ENCODE measurements at regions not wholly inside any gene's neighbourhood (a gene's known extent, or its start where the extent isn't known, plus 50 kb on each side); places are given as distances from the start of the nearest gene placed in this dataset.

DNA sequence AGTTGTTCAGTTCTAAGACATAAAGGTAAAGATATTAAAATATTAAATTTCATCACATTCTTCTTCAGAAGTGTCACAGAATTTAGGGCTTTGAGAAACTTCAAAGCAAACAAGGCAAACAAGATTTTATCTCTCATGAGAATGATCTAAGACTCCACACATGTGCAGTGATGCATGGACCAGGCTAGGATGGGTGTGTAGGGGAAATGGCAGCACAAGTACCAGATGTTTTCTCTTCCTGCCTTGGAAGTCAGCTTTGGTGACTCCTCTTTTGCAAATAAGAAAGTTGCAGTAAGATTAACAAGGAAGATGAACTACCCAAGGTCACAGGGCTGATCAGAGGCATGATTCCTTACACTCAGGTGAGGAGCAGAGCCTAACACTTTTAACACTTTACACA, 163.8 kb upstream of the LMNTD1 start:
- no peak overlapping the region for H3K27ac ChIP-seq
- TF ChIP-seq ZFX (IDR thresholded peaks at IDR 0.05; ENCODE audit: borderline replicate concordance): no peak
- TF ChIP-seq CTCF (IDR thresholded peaks at IDR 0.05): no peak

DNA sequence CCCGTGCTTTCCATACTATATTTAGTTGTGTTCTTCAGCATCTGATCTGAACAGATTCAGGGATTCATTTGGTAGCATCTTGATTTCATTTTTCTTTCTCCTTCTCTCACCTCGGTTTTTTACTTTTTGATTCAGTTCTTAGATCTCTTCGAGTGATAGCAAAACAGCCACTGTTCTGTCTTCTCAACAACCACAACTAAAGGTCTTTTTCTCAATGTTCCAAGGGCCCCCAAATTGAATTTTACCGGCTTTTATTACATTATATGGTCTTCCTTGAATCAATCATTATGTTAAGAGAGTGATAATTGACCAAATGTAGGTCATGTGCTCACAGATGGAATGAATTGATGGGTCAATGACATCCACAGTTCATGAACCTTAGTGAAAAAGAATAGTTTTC, 164.5 kb upstream of the LMNTD1 start:
- no peak overlapping the region for H3K27ac ChIP-seq
- TF ChIP-seq CTCF (IDR thresholded peaks at IDR 0.05) (no peak), ZFX (IDR thresholded peaks at IDR 0.05; ENCODE audit: borderline replicate concordance) (no peak)

GRCh38 chr12:25718081-25718731, 165.1 kb upstream of the LMNTD1 start:
- no peak overlapping the region for H3K27ac ChIP-seq
- TF ChIP-seq CTCF (IDR thresholded peaks at IDR 0.05) (no peak), ZFX (IDR thresholded peaks at IDR 0.05; ENCODE audit: borderline replicate concordance) (no peak)

DNA sequence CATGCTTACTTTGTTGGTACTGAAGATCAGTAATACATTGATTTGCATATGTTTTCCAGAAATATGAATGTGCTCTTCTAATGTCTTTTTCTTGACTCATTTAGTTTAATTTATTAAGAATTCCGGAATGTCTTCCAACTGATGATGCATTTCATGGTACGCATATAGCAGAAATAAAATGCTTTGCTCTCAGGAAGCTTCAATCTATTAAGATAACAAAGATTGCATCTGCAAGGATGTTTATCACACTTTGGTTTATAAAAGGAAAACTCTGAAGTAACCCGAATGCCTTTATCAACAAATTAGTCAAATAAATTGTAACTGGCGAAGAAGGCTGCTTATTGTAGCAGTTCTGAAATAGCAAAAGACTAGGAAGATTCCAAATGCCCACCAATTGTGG, 166.4 kb upstream of the LMNTD1 start:
- H3K27ac ChIP-seq: no peak overlapping the region

GRCh38 chr12:25723336-25723735, 170.3 kb upstream of the LMNTD1 start:
- no peak for TF ChIP-seq ZFX (IDR thresholded peaks at IDR 0.05; ENCODE audit: borderline replicate concordance)
- TF ChIP-seq CTCF (IDR thresholded peaks at IDR 0.05): no peak
- no peak overlapping the region for H3K27ac ChIP-seq

More for the DNA sequence above, 166.4 kb upstream of the LMNTD1 start:
- TF ChIP-seq ZFX (IDR thresholded peaks at IDR 0.05; ENCODE audit: borderline replicate concordance) (no peak), CTCF (IDR thresholded peaks at IDR 0.05) (no peak)

- H3K27ac ChIP-seq: no peak overlapping the region
- TF ChIP-seq ZFX (IDR thresholded peaks at IDR 0.05; ENCODE audit: borderline replicate concordance): no peak
- TF ChIP-seq CTCF (IDR thresholded peaks at IDR 0.05): no peak
These were observed 170.9 kb upstream of the LMNTD1 start for GRCh38 chr12:25723921-25724491.

DNA sequence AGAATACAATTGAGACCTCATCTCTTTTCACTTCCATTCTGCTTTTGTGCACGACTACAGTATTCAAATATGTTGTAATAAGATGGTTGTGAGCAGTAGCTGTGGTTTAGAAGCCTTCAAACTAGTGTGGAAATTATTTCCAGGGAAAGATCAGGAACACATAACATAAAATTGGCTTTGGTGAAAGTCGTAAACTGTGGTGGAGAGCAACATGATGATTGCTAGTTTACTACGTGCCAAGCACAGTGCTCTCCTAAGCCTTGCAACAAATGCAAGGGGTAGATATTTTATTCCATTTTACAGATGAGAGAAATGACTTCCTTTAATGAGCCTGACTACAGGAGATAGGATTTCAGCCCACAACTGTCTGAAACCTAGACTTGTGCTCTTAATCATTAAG, 172.4 kb upstream of the LMNTD1 start:
- TF ChIP-seq CTCF (IDR thresholded peaks at IDR 0.05) (no peak), ZFX (IDR thresholded peaks at IDR 0.05; ENCODE audit: borderline replicate concordance) (no peak)
- H3K27ac ChIP-seq: no peak overlapping the region
